ENCODE measurements at regions not wholly inside any gene's neighbourhood (a gene's known extent, or its start where the extent isn't known, plus 50 kb on each side); places are given as distances from the start of the nearest gene placed in this dataset.
"Not testable (repeated sequence)": the region's sequence is repeated elsewhere in the genome, so short reads cannot be mapped to it uniquely, and the experiment has no call there.

DNA sequence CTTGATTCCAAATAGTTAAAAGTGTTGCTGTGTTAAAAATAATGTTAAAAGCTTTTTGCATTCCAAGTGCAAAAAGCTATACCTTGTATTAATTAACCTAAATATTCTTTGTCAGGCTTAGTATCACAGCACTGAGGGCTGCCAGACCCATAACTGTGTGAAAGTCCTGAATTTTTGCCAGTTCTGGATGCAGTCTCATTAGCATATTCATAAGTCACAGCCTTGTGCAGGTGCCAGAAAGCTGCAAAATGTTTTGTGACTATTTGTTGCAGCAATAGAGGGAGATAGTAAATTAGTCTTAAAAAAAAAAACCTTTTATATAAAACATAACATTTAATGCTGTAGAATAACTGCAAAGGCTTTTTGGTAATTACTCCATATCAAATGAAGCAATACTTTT, 56.6 kb downstream of the SLITRK1 start:
- DNase-seq = no peak

DNA sequence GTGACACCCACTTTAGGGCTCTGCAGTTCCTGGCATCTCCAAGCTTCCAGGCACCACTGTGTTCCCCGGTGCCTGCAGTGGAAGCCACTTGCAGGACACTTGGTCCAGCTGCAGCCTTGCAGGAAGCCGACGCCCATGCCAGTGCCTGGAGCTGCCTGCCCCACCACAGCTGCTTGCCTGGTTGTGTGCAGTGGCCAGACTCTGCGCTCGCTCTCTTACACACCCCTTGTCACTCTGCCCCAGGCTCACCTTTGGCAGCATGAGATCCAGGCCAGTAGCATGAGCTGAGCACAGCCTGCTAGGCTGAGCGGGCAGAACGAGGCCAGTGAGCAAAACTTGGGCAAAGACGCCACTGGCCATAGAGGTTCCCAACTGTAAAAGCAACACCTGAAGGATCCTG, 57.7 kb downstream of the SLITRK1 start:
- no peak for DNase-seq

DNA sequence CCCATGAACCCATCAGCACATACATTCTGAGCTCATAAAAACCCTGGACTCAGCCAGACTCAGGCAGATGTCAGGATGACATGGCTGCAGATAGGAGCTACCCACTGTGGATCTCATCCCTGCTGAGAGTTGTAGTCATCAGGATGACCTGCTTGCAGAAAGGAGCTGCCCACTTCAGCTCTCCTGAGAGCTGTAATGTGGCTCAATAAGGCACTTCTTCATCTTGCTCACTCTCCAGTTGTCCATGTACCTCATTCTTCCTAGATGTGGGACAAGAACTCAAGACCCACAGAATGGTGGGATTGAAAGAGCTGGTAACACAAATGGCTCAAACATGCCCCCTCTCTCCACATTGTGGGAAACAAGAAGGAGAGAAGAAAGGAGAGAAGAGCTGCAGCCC, 58.2 kb downstream of the SLITRK1 start:
- DNase-seq = no peak

DNA sequence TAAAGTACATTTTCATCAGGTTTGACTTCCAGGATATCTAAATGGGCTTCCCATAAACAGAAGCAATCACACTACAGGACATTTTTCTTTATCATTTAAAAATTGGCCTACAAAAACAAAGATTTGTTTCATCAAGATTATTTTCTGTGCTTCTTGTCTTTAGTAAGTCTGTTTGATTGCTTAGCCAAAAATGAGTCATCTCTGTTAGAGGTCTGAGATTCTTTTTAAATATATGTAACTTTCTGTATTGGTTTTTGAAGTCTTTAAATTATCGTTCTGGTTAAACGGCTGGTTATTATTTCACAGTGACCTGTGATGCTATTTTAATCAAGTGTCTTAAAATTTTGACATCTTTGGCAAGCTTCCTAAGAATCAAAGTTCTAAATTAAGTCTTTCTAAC, 62.7 kb downstream of the SLITRK1 start:
- DNase-seq = no peak

DNA sequence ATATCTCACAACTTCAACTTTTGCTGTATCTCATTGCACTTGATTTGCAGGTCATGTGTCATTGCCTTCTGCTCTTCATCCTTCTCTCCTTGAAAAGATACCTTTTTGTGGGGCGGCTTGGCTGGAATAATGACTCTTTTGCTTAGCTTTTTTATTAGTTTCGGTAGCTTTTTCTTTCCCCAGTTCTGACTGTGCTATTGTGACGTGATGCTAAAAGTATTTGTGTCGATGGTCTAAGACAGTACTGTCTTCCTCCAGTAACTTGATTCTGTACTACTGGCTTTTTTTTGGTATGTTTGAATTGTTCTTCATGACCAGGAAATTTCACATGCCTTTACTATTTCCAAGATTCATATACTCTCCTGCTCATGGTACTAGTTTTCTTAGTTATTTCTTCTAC, 63.1 kb downstream of the SLITRK1 start:
- no peak for DNase-seq

DNA sequence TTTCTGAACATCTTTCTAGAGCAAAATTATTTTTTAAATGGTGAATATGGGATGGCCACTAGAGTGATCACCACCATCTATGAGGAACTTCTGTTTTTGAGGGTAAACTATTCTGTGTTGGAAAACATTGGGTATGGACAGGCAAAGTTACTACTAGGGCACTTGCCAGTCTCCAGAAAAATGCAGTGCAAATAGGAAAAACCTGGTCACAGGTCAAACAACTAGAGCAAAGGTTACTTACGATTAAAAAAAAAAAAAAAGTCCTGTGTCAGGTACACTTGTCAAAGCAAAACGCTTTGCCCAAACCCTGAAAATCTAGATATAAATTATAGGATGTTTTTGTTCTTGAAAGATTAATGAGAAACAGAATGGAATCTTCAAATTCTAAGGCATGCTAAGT, 66.2 kb downstream of the SLITRK1 start:
- no peak for DNase-seq

DNA sequence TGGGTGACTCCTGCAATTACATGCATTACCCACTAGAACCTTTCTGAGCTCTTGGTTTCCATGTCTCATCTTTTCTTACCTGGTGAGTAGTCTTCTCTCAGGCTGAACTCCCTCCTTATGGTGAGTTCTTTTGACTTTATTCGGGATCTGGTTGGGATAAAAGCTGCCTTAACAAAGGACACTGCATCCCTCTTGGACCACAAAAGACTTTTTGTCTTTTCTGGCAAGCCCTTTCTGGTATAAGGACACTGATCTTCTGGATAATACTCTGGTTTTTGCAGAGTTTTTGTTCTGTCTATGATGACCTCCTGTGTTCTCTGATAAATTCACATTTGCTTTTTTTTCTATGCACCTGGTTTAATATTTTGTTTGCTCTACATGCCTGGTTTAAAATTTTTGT, 66.7 kb downstream of the SLITRK1 start:
- no peak for DNase-seq

DNA sequence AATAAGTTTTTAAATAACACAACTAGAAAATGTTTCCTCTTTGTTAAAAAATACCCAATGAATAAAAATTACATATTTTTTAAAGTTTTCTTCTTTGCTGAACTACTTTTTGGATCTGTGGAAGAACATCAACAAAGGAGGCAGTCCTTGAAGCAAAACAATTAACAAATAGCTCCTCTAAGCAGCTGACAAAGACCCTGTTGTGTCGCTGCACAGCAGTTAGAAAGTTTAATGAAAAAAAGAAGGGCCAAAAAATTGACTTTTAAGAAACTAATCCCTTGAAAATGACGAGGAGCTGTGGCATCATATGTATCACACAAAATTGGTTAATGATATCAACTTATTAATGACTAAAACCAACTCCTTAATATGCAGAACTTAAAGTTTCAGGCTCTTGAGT, 72.1 kb downstream of the SLITRK1 start:
- DNase-seq = no peak

DNA sequence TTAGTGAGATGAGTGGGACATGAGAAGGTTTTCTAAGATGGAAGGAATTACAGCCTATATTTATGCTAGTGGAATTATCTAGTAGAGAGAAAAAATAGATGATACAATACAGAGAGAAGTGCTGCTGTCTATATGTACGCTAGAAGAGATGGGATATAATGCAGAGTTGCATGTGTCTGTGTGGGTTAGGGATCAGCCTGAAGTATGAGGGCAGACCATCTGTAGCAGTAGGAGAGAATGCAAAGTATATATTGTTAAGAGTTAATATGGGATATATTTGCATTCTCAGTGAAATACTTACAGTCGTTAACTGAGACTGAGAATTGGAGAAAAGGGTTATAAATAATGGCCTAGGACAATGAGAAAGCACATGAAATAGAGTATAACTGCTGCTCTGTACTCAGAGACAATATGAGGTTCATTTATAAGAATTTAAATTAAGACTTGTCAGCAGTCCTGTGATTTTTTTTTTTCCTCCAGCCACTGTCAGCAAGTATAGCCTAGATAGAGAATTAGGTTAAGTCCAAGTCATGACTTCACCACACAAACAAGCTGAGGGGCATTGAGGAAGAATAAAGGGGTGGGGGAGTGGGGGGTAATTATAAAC, 77.8 kb downstream of the SLITRK1 start:
- no peak for DNase-seq

DNA sequence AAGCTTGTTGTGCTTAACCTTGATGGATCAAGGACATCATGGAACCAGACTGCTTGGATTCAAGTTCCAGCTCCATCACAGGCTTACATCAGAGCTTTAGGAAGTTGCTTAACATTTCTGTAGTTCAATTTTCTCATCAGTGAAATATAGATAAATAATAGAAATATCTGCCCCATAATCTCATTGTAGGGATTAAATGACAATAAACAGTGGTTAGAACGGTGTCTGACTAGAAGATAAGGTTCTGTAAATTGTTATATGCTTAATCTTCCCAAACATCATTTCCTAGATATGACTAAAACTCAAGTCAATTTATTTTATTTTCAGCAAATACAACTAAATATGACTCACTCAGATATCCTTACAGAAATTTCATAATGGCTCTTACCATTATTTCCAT, 83.5 kb downstream of the SLITRK1 start:
- no peak for DNase-seq

DNA sequence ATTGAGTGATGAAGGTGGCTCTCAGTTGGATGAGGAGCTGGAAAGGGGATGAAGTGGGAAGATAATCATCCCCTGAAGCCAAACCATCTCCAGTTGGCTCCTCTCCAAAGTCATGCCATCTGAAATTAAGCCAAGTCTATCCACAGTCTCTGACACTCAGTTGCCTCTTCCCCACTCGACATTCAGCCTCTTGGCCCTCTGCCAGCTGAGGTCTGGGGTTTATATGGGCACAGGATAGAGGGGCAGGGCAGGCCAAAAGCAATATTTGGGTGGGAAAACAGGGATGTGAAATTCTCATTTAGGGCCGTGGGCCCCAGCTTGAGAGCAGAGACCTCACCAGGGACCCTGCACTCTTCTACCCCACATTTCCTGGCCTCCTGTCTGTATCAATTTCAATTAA, 85.9 kb downstream of the SLITRK1 start:
- DNase-seq = no peak

DNA sequence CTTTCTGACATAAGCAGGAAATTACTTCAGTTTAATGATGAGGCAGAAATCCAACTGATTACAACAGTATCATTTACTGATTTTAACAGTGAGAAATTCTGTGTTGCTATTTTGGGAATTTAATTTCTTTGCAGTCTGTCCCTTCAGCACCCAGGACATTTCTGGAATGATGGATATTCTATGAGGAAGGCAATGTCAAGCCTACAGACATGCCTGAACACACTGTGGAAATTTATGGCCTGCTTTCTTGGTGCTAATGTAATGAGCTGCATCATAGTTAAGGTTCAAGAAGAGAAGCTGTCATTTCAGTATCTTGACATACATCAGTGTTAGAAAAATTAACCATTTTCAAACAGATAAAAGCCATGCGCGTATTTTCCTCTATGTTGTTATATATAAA, 87.7 kb downstream of the SLITRK1 start:
- DNase-seq = no peak

DNA sequence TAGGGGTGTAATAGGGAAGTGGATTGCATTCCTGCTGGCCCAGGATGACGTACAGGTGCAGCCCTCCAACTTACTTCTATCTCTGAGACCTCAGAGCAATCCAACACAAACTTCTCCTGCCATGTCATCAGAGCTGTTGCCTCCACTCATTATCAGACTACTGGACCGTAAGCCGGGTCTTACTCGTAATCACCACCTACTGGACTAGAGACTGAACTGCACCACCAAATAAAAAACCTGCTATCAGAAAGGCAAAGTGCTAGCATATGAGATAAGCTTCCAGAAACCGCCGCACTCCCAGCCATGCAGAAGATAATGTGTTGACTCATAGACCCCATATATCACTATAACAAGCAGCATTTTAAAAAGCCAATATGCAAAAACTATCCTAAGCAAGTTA, 102.0 kb downstream of the SLITRK1 start:
- no peak for DNase-seq

DNA sequence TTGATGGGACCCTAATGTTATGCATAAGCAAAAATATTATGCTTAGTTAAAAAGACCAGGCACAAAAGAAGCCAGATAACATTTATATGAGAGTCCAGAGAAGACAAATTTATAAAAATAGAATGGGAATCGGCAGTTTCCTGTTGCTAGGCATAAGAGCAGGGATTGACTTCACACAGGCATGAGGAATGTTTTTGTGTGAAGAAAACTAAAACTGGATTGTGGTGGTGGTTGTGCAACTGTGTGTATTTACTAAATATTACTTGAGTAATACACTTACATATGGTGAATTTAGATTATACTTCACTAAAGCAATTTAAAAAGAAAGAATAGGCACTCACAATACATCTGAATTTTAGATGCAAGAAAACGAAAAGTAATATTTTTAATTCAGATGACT, 108.3 kb downstream of the SLITRK1 start:
- DNase-seq = no peak

DNA sequence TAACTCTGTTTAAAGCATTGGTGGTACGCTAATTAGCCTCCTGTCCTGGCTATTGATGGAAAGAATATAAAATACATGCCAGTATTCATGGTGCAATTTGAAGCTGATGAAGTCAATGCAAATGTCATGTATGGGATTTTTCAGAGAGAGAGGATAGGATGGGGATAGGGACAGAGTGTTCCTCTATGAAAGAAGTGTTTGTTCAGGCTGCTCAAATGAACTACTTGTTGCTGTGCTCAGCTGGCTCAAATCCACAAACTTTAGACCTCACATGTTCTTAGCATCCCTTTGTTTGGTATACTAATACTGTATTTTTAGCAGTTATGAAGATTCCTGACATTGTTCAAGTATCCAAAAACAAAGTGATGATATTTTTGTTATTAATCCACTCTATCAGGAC, 116.5 kb downstream of the SLITRK1 start:
- DNase-seq = no peak

DNA sequence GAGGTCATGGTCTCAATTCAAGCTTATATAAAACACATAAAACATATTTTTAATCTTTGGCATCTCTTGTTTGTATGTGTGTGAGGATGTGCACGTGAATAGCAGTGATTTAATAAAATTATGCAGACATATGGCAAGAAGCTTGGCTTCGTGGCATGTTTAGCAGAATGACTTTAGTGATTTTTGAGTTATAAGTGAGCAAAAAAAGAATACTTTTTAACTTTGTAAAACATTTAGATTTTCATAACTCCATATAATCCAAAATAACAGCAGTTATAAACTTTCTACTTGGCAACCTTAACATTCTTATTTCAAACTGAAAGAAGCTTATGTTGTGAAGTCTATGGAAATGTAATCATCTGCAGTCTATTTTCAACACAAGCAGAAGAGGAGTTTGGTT, 120.6 kb downstream of the SLITRK1 start:
- DNase-seq = no peak

DNA sequence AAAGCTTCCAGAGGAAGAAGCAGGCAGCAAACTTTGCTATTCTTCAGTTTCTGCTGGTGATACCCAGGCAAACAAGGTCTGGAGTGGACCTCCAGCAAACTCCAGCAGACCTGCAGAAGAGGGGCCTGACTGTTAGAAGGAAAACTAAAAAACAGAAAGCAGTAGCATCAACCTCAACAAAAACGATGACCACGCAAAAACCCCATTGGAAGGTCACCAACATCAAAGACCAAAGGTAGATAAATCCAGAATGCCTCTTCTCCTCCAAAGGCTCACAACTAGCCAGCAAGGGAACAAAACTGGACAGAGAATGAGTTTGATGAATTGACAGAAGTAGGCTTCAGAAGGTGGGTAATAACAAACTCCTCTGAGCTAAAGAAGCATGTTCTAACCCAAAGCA, 127.1 kb downstream of the SLITRK1 start:
- not testable (repeated sequence) for DNase-seq

DNA sequence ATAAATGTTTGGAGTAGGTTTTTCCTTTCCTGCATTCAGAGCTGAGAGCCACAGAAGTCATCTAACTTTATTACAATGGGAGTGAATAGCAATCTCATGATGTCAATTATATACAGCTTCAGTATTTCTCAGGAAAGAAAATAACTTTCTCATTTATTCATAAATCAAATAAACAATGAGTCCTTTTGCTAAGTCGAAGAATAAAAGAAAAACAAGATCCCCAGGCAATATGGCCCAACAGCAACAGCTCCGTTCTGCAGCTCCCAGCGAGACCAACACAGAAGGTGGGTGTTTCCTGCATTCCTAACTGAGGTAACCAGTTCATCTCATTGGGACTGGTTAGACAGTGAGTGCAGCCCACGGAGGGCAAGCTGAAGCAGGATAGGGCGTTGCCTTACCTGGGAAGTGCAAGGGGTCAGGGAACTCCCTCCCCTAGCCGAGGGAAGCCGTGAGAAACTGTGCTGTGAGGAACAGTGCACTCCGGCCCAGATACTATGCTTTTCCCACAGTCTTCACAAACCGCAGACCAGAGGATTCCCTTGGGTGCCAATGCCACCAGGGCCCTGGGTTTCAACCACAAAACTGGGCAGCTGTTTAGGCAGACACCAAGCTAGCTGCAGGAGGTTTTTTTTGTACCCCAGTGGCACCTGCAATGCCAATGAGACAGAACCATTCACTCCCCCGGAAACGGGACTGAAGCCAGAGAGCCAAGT, 128.2 kb downstream of the SLITRK1 start:
- DNase-seq = no peak

DNA sequence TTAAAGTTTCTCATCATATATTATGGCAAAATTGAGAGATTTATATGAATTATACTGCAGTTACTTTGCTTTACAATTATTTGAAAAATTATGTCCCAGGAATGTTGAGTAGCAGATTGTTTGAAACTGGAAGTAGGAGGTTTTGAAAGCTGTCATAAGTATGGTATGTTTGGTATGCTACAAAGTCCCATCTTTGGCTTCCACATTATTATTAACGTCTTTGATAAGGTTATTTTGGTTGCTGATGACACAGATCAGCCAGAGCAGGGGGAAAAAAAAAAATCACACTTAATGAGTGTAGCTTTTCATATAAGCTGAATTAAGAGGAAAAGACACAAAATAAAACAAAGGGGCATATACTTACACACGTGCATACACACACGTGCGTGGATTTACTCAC, 130.1 kb downstream of the SLITRK1 start:
- DNase-seq = no peak

DNA sequence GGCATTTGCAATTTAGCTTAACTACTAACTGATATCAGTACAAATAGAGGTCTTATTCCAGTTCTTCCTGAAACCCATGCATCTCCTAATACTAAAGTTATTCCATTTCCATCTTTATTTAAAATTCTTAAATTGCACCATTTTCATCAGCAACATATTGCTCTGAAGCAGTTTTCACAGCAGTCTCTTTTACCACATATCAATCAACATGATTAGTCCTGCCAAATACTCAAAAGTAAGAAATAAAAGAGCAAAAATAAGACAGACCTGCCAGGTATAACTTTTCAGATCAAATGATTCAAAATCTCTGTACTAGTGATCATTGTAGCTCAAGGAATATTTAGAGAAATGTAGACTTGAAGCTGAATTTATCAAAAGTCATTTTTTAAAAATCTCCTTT, 141.7 kb downstream of the SLITRK1 start:
- no peak for DNase-seq

DNA sequence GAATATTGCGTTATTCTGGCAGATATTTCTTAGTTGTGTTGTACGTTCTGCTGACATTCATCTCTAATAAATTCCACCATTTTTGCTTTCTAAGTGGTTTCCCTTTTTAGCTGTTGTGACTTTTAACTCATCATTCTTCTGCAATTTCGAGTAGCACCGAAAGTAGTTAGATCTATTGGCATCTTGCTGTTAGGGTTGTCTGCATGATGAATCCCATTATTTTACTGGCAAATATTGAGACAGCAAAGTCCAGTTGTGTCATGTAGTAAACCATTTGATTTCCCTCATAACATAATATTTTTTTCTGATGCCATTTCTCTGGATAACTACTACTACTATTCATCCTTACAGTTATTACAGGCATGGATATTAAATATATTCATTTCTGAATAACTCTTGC, 143.9 kb downstream of the SLITRK1 start:
- DNase-seq = no peak

DNA sequence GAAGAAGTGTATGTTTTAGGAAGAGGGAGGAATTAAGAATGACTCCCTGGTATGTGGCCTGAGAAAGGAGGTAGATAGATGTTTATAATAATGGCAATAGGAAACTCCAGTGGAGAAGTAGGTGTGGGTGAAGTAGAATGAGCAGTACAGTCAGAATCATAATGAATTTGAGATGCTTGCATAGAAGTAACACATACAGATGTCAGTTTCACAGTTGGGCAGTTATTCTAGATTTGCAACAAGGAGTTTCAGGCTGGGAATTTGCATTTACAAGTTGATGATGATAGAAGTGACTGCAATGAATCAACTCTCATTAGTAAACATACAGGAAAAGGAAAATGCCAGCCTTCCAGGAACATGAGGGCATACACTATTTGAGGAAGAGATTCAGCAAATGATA, 149.0 kb downstream of the SLITRK1 start:
- DNase-seq = no peak

DNA sequence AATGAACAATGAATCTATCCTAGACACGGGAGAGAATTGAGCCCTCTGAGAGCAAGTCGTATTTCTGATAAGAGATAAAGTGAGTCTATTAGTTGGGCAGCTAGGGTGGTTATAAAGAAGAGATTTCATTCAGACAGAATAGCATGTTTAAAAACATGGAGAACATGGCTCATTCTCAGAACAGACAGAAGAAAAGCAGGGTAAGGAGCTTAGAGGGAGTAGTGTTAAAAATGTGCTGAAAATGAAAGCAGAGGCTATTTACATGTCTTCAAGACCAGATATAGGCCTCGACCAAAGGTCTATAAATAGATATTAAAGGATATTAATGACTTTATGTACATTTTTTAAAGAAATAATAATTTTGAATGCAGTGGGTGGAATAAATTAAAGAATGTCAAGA, 149.5 kb downstream of the SLITRK1 start:
- DNase-seq = no peak

DNA sequence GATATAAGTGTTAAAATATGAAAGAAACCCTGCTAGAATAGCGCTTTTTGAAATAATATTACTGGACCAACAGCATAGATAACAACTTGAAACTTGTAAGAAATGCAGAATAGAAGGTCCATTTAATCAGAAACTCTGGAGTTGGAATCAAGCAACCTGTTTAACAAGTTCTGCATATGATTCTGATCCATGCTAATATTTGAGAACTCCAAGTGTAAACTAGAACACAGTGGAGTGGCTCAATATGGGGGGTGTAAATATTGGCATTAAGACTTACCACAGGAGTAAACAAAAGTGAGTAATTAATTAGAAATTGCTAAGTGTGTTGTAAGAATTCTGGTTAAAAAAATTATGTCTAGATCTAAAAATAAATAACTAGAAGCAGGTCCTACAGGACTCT, 151.2 kb downstream of the SLITRK1 start:
- no peak for DNase-seq

DNA sequence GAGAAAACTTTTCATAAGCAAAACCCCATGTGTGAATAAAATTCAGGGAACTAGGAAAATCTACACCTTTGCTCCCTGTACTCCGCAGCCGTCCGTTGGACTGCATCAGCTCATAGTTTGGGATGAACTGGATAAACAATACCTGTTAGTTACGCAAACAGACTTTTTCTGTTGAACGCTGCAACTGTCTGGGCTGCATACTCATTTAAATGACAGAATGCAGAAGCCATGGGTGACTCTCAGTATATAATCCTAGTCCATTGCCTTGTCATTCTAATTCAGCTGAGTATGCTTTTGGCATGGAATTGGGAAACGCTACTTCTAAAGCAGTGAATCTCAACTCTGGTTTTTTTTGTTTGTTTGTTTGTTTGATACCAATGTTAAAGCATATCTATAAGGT, 151.6 kb downstream of the SLITRK1 start:
- DNase-seq = no peak

All from activated gamma-delta T cell treated with Interleukin-2 at 50 U/mL for 16 hours (primary cell).